HEK293 (cell line): ENCODE measurements at regions not wholly inside any gene's neighbourhood (a gene's known extent, or its start where the extent isn't known, plus 50 kb on each side); places are given as distances from the start of the nearest gene placed in this dataset.

Experiments used
- ATF2 ChIP-seq: fragments of 450-650 bp; formaldehyde crosslinking; IDR thresholded peaks from 2 replicates; pipeline ENCODE4 v1.5.1; 2016; ENCODE audit warnings: missing biosample characterization, missing genetic modification characterization, low read depth
- CTCF ChIP-seq: fragments of 450-650 bp; formaldehyde crosslinking; IDR thresholded peaks from 2 replicates; pipeline ENCODE4 v1.5.1; 2016; ENCODE audit warnings: missing biosample characterization, missing genetic modification characterization
- HOXA7 ChIP-seq: sonication (generic); formaldehyde crosslinking; IDR thresholded peaks from 2 replicates; pipeline ENCODE4 v1.8.1; 2022; ENCODE audit warnings: missing genetic modification reagents, borderline replicate concordance
- YY1 ChIP-seq: fragments of 450-650 bp; formaldehyde crosslinking; IDR thresholded peaks from 2 replicates; pipeline ENCODE4 v1.5.1; 2018; ENCODE audit warnings: missing biosample characterization, missing genetic modification characterization
- ZNF140 ChIP-seq: fragments of 450-650 bp; formaldehyde crosslinking; IDR thresholded peaks from 2 replicates; pipeline ENCODE4 v1.5.1; 2016; ENCODE audit warnings: missing biosample characterization, missing genetic modification characterization
- ZNF184 ChIP-seq: fragments of 450-650 bp; IDR thresholded peaks from 2 replicates; pipeline ENCODE4 v1.5.1; 2018; ENCODE audit warnings: missing biosample characterization, mild to moderate bottlenecking, missing genetic modification characterization
- ZNF311 ChIP-seq: fragments of 450-650 bp; formaldehyde crosslinking; IDR thresholded peaks from 2 replicates; pipeline ENCODE4 v1.5.1; 2017; ENCODE audit warnings: missing biosample characterization, missing genetic modification characterization, borderline replicate concordance
- ZNF362 ChIP-seq: fragments of 450-650 bp; formaldehyde crosslinking; IDR thresholded peaks from 2 replicates; pipeline ENCODE4 v1.5.1; 2016; ENCODE audit warnings: missing biosample characterization, missing genetic modification characterization
- ZNF501 ChIP-seq: fragments of 450-650 bp; formaldehyde crosslinking; IDR thresholded peaks from 2 replicates; pipeline ENCODE4 v1.5.1; 2016; ENCODE audit warnings: missing biosample characterization, missing genetic modification characterization
- ZNF510 ChIP-seq: fragments of 450-650 bp; formaldehyde crosslinking; IDR thresholded peaks from 2 replicates; pipeline ENCODE4 v1.5.1; 2018; ENCODE audit warnings: mild to moderate bottlenecking, missing genetic modification characterization, missing biosample characterization; ENCODE audit not compliant: insufficient replicate concordance
- ZNF660 ChIP-seq: fragments of 450-650 bp; IDR thresholded peaks from 2 replicates; pipeline ENCODE4 v1.5.1; 2018; ENCODE audit warnings: missing biosample characterization, mild to moderate bottlenecking, missing genetic modification characterization
- ZNF791 ChIP-seq: fragments of 450-650 bp; formaldehyde crosslinking; IDR thresholded peaks from 2 replicates; pipeline ENCODE4 v1.5.1; 2016; ENCODE audit warnings: missing biosample characterization, missing genetic modification characterization
- ZSCAN16 ChIP-seq: fragments of 450-650 bp; formaldehyde crosslinking; IDR thresholded peaks from 2 replicates; pipeline ENCODE4 v1.5.1; 2016; ENCODE audit warnings: missing biosample characterization, missing genetic modification characterization

- TF ChIP-seq ZNF362 (tag by site-specific recombination) (no peak), ZNF140 (tag by site-specific recombination) (no peak), ZNF184 (no peak), HOXA7 (CRISPR knock-in tag) (no peak), ATF2 (tag by site-specific recombination) (no peak), CTCF (tag by site-specific recombination) (no peak), ZNF660 (tag by site-specific recombination) (no peak), YY1 (tag by site-specific recombination) (no peak), ZNF311 (no peak), ZSCAN16 (no peak), ZNF791 (tag by site-specific recombination) (no peak), ZNF510 (tag by site-specific recombination) (no peak), ZNF501 (no peak)
These were observed 165.3 kb downstream of the ARL4C start for GRCh38 chr2:234331566-234331965.
